GM19468 (cell line): ENCODE measurements at regions not wholly inside any gene's neighbourhood (a gene's known extent, or its start where the extent isn't known, plus 50 kb on each side); places are given as distances from the start of the nearest gene placed in this dataset.

Source experiments
- ATAC-seq: cut with Tn5 transposase; IDR thresholded peaks from one replicate; pipeline ENCODE4 v1.9.1; 2021; ENCODE audit warnings: mild to moderate bottlenecking, moderate library complexity, moderate number of reproducible peaks; ENCODE audit not compliant: unreplicated experiment; ENCODE audit errors: extremely low read depth

DNA sequence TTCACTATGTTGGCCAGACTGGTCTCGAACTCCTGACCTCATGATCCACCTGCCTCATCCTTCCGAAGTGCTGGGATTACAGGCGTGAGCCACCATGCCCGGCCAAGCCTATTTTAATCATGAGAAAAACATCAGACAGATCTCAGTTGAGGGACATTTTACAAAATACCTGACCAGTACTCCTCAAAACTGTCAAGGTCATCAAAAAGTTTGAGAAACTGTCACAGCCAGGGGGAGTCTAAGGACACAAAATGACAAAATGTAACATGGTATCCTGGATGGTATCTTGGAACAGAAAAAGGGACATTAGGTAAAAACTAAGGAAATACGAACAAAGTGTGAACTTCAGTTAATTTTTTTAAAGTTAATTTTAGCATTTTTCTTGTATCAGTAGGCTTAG, 219.8 kb upstream of the PPP1R3A start:
- ATAC-seq: no peak

DNA sequence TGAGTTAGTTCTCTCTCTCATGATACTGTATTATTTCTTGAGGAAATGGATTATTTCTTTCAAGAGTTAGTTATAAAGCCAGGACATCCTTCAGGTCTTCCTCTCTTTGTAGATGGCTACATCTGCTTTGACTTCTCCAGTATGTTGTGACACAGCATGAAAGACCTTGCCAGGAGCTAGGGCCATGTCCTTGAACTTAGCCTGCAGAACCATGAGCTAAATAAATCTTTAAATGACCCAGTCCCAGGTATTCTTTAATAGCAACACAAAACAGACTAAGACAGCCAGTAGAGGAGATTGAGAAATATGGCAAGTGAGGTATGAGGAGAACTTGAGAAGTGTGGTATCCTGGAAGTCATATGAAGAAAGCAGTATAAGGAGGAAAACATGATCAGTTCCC, 214.9 kb upstream of the PPP1R3A start:
- ATAC-seq: no peak

DNA sequence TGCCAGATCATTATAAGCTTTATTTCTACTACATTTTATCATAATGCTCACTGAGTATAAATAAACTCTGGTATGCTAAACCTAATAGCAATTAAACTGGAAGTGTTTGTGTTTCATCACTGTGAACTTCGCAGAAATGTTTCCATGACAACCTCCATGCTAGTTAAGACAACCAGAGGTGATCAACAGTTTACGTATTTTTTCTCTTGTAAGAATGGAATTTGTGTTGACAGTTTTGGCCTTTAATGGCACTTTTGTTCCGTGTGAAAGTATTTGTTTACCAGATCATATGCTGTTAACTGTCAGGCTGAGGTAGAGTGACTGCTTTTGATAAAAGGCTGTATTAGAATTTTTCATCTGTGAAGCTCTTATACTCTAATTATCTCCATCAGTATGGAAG, 212.1 kb upstream of the PPP1R3A start:
- ATAC-seq: no peak

- no peak for ATAC-seq
Measured at GRCh38 chr7:114128880-114129279, 210.1 kb upstream of the PPP1R3A start.

DNA sequence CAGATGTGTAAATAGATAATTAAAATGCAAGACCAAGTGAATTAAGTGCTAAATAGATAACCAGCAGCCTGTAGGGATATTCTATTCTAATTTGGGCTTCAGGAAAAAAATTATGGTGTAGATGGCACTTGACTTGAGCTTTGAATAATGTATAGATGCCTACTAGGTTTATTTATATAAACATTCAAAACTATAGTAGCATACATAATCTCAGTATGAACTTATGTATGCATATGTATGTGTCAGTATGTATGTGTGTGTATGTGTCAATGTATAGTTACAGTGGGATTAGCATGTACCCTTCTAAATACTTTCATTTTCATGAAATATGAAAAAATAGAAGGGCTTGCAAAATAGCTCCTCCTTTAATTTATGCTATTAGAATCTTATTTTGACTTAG, 207.3 kb upstream of the PPP1R3A start:
- no peak for ATAC-seq

- ATAC-seq: no peak
Measured at GRCh38 chr7:114112806-114113205, 194.0 kb upstream of the PPP1R3A start.

GRCh38 chr7:114110666-114111065, 191.9 kb upstream of the PPP1R3A start:
- no peak for ATAC-seq

- no peak for ATAC-seq
Measured at GRCh38 chr7:114109721-114110120, 190.9 kb upstream of the PPP1R3A start.

GRCh38 chr7:114109304-114109703, 190.5 kb upstream of the PPP1R3A start:
- ATAC-seq: no peak

DNA sequence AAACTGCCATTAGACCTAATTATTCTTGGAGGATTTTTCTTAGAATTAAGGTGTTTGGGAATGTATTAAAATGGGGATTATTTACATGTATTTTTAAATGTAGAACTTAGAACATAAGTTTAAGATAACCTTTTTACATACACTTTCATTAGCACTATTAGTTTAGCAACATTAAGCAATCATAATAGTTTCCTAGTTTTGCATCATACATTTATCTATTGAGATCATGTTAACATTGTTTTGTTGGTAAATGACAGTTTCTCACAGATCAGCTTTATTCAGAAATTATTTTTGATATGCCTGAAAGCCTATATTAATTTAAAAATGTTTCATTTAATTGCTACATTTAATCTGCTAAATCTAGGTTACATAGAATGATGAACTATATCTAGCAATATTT, 189.7 kb upstream of the PPP1R3A start:
- no peak for ATAC-seq

DNA sequence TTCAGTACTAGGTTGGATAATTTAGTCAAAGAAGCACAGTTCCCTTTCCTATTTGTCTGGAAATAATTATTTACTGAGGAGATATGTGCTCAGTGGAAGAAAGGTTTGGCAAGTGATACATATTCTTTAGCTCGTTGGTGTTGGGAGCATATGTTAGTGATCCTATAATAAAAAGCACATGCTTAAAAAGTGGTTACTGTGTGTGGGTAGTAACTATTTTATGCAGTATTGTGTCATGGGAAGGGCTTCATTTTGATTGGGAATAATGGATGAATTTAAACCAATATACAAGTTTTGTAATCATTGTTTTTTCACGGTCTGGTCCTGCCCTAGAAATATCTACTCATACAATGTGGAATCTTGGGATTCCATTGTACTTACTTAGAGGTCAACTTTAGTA, 188.7 kb upstream of the PPP1R3A start:
- ATAC-seq: no peak

- no peak for ATAC-seq
Measured at GRCh38 chr7:114104035-114104434, 185.2 kb upstream of the PPP1R3A start.

GRCh38 chr7:114102996-114103395, 184.2 kb upstream of the PPP1R3A start:
- no peak for ATAC-seq

DNA sequence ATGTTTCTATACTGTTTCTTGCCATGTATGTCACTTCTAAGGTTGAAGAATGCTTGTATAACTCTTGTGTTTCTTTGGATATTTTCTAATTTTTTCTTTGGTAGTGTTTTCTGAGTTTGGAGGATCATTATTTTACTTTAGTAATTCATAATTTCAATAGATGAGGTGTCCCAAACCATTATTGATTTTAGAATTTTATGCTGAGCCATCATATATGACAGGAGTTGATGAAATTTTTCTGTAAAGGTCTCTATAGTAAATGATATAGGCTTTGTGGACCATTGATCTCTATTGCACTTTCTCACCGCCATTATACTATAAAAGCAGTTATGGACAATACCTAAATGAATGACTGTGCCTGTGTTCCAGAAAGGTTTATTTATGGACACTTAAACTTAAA, 183.3 kb upstream of the PPP1R3A start:
- no peak for ATAC-seq

GRCh38 chr7:114100810-114101209, 182.0 kb upstream of the PPP1R3A start:
- ATAC-seq: no peak

DNA sequence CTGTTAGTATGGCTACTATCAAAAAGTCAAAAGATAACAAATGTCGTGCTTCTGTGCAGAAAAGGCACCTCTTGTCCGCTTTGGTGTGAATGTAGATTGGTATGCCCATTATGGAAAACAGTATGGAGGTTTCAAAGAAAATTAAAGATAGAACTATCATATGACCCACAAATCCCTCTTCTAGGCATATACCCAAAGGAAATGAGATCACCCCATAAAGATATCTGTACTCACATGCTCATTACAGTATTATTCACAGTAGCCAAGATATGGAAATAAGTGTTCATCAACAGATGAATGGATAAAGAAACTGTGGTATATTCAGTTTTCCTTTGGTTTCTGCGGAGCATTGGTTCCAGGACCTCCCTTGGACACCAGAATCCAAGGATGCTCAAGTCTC, 180.5 kb upstream of the PPP1R3A start:
- ATAC-seq: no peak

DNA sequence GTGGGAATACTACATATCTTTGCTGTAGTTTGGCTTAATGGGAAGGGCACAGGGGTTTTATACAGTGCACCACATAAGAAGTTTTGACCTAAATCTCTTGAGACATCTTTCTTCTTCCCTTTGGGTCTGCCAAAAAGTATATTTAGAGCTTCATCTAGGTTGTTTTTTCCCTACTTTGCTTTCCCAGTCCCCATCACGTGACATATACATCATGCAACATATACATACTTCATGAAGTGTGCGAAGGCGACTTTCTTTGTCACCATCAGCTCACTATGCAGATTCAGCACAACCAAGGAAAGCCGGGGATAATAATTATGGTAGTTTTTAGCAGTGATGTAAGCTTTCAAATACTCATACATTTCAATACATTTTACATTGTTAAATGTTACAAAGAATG, 177.1 kb upstream of the PPP1R3A start:
- ATAC-seq: no peak

GRCh38 chr7:114088470-114088940, 169.7 kb upstream of the PPP1R3A start:
- no peak for ATAC-seq

GRCh38 chr7:114087653-114088469, 169.1 kb upstream of the PPP1R3A start:
- ATAC-seq: no peak

- ATAC-seq: no peak
Measured at GRCh38 chr7:114086914-114087652, 168.3 kb upstream of the PPP1R3A start.

GRCh38 chr7:114086537-114086913, 167.7 kb upstream of the PPP1R3A start:
- no peak for ATAC-seq
